Lower leg skin (tissue), 3 donors: ENCODE measurements at regions not wholly inside any gene's neighbourhood (a gene's known extent, or its start where the extent isn't known, plus 50 kb on each side); places are given as distances from the start of the nearest gene placed in this dataset.

Source experiments
- POLR2A ChIP-seq, 2 donors: fragments of 450-650 bp; IDR thresholded peaks; one replicate each; pipeline ENCODE4 v1.6.1; 2016 to 2017; ENCODE audit warnings: antibody characterized with exemption in 2 of 2, mild to moderate bottlenecking in 1 of 2, moderate library complexity in 1 of 2
- TF ChIP-seq, protein P1 (sequence below), 3 donors: fragments of 450-650 bp; IDR thresholded peaks; one replicate each; pipeline ENCODE4 v1.5.1; 2016; ENCODE audit warnings: antibody characterized with exemption in 3 of 3, mild to moderate bottlenecking in 3 of 3, moderate library complexity in 2 of 3

DNA sequence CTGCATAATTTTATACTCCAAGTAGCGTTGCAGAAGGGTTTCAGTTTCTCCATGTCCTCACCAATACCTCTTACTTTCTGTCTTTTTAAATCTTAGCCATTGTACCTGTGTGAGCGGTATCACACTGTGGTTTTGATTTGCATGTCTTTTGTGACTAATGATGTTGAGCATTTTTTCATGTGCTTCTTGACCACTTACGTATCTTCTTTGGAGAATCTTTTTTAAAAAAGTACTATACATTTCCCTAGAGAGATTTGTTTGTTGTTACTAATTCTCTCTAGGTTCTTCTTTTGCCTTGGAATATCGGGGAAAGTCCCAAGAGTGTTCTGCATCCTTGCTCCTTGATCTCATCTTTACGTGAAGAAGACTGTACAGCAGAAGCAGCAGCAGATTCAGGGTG lies 81.8 kb upstream of the WARS2 start:
- TF ChIP-seq, protein P1, sequence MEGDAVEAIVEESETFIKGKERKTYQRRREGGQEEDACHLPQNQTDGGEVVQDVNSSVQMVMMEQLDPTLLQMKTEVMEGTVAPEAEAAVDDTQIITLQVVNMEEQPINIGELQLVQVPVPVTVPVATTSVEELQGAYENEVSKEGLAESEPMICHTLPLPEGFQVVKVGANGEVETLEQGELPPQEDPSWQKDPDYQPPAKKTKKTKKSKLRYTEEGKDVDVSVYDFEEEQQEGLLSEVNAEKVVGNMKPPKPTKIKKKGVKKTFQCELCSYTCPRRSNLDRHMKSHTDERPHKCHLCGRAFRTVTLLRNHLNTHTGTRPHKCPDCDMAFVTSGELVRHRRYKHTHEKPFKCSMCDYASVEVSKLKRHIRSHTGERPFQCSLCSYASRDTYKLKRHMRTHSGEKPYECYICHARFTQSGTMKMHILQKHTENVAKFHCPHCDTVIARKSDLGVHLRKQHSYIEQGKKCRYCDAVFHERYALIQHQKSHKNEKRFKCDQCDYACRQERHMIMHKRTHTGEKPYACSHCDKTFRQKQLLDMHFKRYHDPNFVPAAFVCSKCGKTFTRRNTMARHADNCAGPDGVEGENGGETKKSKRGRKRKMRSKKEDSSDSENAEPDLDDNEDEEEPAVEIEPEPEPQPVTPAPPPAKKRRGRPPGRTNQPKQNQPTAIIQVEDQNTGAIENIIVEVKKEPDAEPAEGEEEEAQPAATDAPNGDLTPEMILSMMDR (IDR thresholded peaks at IDR 0.05), result no peak
- no peak for TF ChIP-seq POLR2A (IDR thresholded peaks at IDR 0.05)
